Subcutaneous abdominal adipose tissue (tissue), 5 donors: ENCODE measurements at regions not wholly inside any gene's neighbourhood (a gene's known extent, or its start where the extent isn't known, plus 50 kb on each side); places are given as distances from the start of the nearest gene placed in this dataset.

Experiments
- H3K27ac ChIP-seq: one replicate; pipeline ENCODE4 v1.7.0; 2013; ENCODE audit warnings: low read depth, mild to moderate bottlenecking, inconsistent platforms, low read length, moderate library complexity
- H3K27me3 ChIP-seq, 5 donors: one replicate each; pipeline ENCODE4 v1.7.0; 2013; ENCODE audit warnings: low read length in 5 of 5, inconsistent platforms in 1 of 5; ENCODE audit not compliant: control insufficient read depth in 5 of 5, insufficient read depth in 4 of 5
- H3K36me3 ChIP-seq, 5 donors: one replicate each; pipeline ENCODE4 v1.7.0; 2013; ENCODE audit warnings: low read length in 5 of 5; ENCODE audit not compliant: control insufficient read depth in 5 of 5, insufficient read depth in 5 of 5
- H3K4me1 ChIP-seq, 5 donors: one replicate each; pipeline ENCODE4 v1.7.0; 2013; ENCODE audit warnings: low read length in 5 of 5, mild to moderate bottlenecking in 3 of 5, moderate library complexity in 1 of 5; ENCODE audit not compliant: control insufficient read depth in 5 of 5, insufficient read depth in 5 of 5
- H3K4me3 ChIP-seq, 5 donors: one replicate each; pipeline ENCODE4 v1.7.0; 2013; ENCODE audit warnings: low read length in 5 of 5, low read depth in 1 of 5
- H3K9ac ChIP-seq, 5 donors: one replicate each; pipeline ENCODE4 v1.7.0; 2013; ENCODE audit warnings: low read length in 5 of 5, mild to moderate bottlenecking in 4 of 5, moderate library complexity in 3 of 5
- H3K9me3 ChIP-seq, 5 donors: one replicate each; pipeline ENCODE4 v1.7.0; 2013; ENCODE audit warnings: low read length in 5 of 5; ENCODE audit not compliant: control insufficient read depth in 5 of 5
- donor health status: healthy.
- donor health status: healthy.
- donor health status: healthy.
- donor health status: healthy.
- donor health status: healthy.

GRCh38 chr10:130493021-130493420, 356.8 kb downstream of the GLRX3 start:
- H3K27ac ChIP-seq: no peak overlapping the region
- peaks cover 0 to 4% (median 0%) of the 10 kb centered on the region in 5 donors for H3K9me3 ChIP-seq
- H3K9ac ChIP-seq: no peak overlapping the region
- H3K27me3 ChIP-seq: peaks cover 0 to 10% (median 0%) of the 10 kb centered on the region in 5 donors
- no peak overlapping the region for H3K4me3 ChIP-seq
- no peaks in the 10 kb centered on the region for H3K36me3 ChIP-seq
- no peaks in the 10 kb centered on the region for H3K4me1 ChIP-seq

- Histone ChIP-seq H3K4me1 (no peaks in the 10 kb centered on the region), H3K27me3 (peaks cover 0 to 10% (median 0%) of the 10 kb centered on the region in 5 donors), H3K27ac (no peak overlapping the region), H3K9ac (no peak overlapping the region), H3K36me3 (no peaks in the 10 kb centered on the region), H3K9me3 (peaks cover 0 to 4% (median 0%) of the 10 kb centered on the region in 5 donors), H3K4me3 (no peak overlapping the region)
Observed at GRCh38 chr10:130493446-130494145, 357.4 kb downstream of the GLRX3 start.

GRCh38 chr10:130495116-130495862, 359.1 kb downstream of the GLRX3 start:
- Histone ChIP-seq H3K36me3 (no peaks in the 10 kb centered on the region), H3K9me3 (peaks cover 0 to 4% (median 0%) of the 10 kb centered on the region in 5 donors), H3K27me3 (peaks cover 0 to 13% (median 4%) of the 10 kb centered on the region in 5 donors), H3K4me3 (no peak overlapping the region), H3K4me1 (no peaks in the 10 kb centered on the region), H3K27ac (no peak overlapping the region), H3K9ac (no peak overlapping the region)

GRCh38 chr10:130495891-130496636, 359.9 kb downstream of the GLRX3 start:
- H3K4me1 ChIP-seq: no peaks in the 10 kb centered on the region
- H3K9me3 ChIP-seq: peaks cover 0 to 4% (median 0%) of the 10 kb centered on the region in 5 donors
- peaks cover 0 to 13% (median 6%) of the 10 kb centered on the region in 5 donors for H3K27me3 ChIP-seq
- H3K36me3 ChIP-seq: no peaks in the 10 kb centered on the region
- H3K27ac ChIP-seq: no peak overlapping the region
- H3K9ac ChIP-seq: no peak overlapping the region
- no peak overlapping the region for H3K4me3 ChIP-seq

- Histone ChIP-seq H3K36me3 (no peaks in the 10 kb centered on the region), H3K27ac (no peak overlapping the region), H3K4me1 (no peaks in the 10 kb centered on the region), H3K4me3 (no peak overlapping the region), H3K9me3 (peaks cover 0 to 4% (median 0%) of the 10 kb centered on the region in 5 donors), H3K9ac (no peak overlapping the region), H3K27me3 (peaks cover 0 to 13% (median 6%) of the 10 kb centered on the region in 5 donors)
Observed at GRCh38 chr10:130497056-130498010, 361.1 kb downstream of the GLRX3 start.

- Histone ChIP-seq H3K4me1 (no peaks in the 10 kb centered on the region), H3K4me3 (no peak overlapping the region), H3K27ac (no peak overlapping the region), H3K9me3 (peaks cover 0 to 4% (median 2%) of the 10 kb centered on the region in 5 donors), H3K9ac (no peak overlapping the region), H3K36me3 (no peaks in the 10 kb centered on the region), H3K27me3 (peaks cover 0 to 13% (median 6%) of the 10 kb centered on the region in 5 donors)
Observed at GRCh38 chr10:130498042-130498441, 361.9 kb downstream of the GLRX3 start.

- Histone ChIP-seq H3K27me3 (peaks cover 0 to 11% (median 6%) of the 10 kb centered on the region in 5 donors), H3K9me3 (peaks cover 0 to 13% (median 6%) of the 10 kb centered on the region in 5 donors), H3K27ac (no peak overlapping the region), H3K4me3 (no peak overlapping the region), H3K9ac (no peak overlapping the region), H3K4me1 (no peaks in the 10 kb centered on the region), H3K36me3 (no peaks in the 10 kb centered on the region)
Observed at GRCh38 chr10:130498934-130499333, 362.7 kb downstream of the GLRX3 start.

GRCh38 chr10:130499541-130499940, 363.4 kb downstream of the GLRX3 start:
- Histone ChIP-seq H3K4me3 (no peak overlapping the region), H3K36me3 (no peaks in the 10 kb centered on the region), H3K9me3 (peaks cover 0 to 13% (median 6%) of the 10 kb centered on the region in 5 donors), H3K9ac (no peak overlapping the region), H3K27ac (no peak overlapping the region), H3K4me1 (no peaks in the 10 kb centered on the region), H3K27me3 (peaks cover 0 to 11% (median 5%) of the 10 kb centered on the region in 5 donors)

- H3K4me1 ChIP-seq: no peaks in the 10 kb centered on the region
- no peak overlapping the region for H3K4me3 ChIP-seq
- no peak overlapping the region for H3K9ac ChIP-seq
- H3K27ac ChIP-seq: no peak overlapping the region
- H3K27me3 ChIP-seq: peaks cover 0 to 11% (median 5%) of the 10 kb centered on the region in 5 donors
- no peaks in the 10 kb centered on the region for H3K36me3 ChIP-seq
- H3K9me3 ChIP-seq: peaks cover 0 to 15% (median 6%) of the 10 kb centered on the region in 5 donors
Observed at GRCh38 chr10:130500261-130501000, 364.2 kb downstream of the GLRX3 start.
